IMR-90 (cell line): ENCODE measurements at regions not wholly inside any gene's neighbourhood (a gene's known extent, or its start where the extent isn't known, plus 50 kb on each side); places are given as distances from the start of the nearest gene placed in this dataset.

Experiments
- ATAC-seq: fragments of 200-7000 bp; cut with Tn5 transposase; 2 replicates; pipeline ENCODE4 v1.9.1; 2020; ENCODE audit warnings: low read depth, mild to moderate bottlenecking, moderate library complexity
- BruUV-seq: library from RNA; stranded (reverse); fragments of 400-500 nt; replicated peaks from 2 replicates; lab custom pipeline; 2021; lab: Mats Ljungman, UMichigan
- CTCF ChIA-PET: fragments of 300-600 bp; formaldehyde crosslinking; extraction: SDS; loops from one replicate; lab custom pipeline; 2021; ENCODE audit warnings: antibody characterized with exemption; lab: Yijun Ruan, JAX
- POLR2A ChIA-PET: fragments of 300-600 bp; sonication (Branson Sonifier 250); formaldehyde crosslinking; loops from one replicate; lab custom pipeline; 2022; ENCODE audit warnings: antibody characterized with exemption; ENCODE audit not compliant: unreplicated experiment; lab: Charles Lee
- DNase-seq: peaks from one replicate; pipeline ENCODE4 v3.0.0; 2013
- H2AFZ ChIP-seq: replicated peaks from 2 replicates; pipeline ENCODE3; 2013; ENCODE audit warnings: low read length, mild to moderate bottlenecking; ENCODE audit not compliant: poor library complexity
- H2AK5ac ChIP-seq: 2 replicates; pipeline ENCODE4 v1.6.1; 2013; ENCODE audit warnings: low read depth, low read length, inconsistent platforms
- H2AK9ac ChIP-seq: replicated peaks from 2 replicates; pipeline ENCODE3; 2013; ENCODE audit warnings: mild to moderate bottlenecking, low read depth, low read length, moderate library complexity; ENCODE audit not compliant: poor library complexity
- H2BK120ac ChIP-seq: 2 replicates; pipeline ENCODE4 v1.6.1; 2013; ENCODE audit warnings: low read depth, low read length, inconsistent platforms
- H2BK15ac ChIP-seq: 3 replicates; pipeline ENCODE4 v1.6.1; 2013; ENCODE audit warnings: low read depth, low read length, inconsistent platforms
- H2BK20ac ChIP-seq: 2 replicates; pipeline ENCODE4 v1.6.1; 2013; ENCODE audit warnings: low read depth, mild to moderate bottlenecking, inconsistent platforms, low read length, moderate library complexity
- H2BK5ac ChIP-seq: 2 replicates; pipeline ENCODE4 v1.6.1; 2013; ENCODE audit warnings: mild to moderate bottlenecking, low read depth, low read length, inconsistent platforms; ENCODE audit not compliant: poor library complexity, severe bottlenecking
- H3K14ac ChIP-seq: replicated peaks from 2 replicates; pipeline ENCODE4 v1.6.1; 2013; ENCODE audit warnings: low read depth, low read length, inconsistent platforms
- H3K18ac ChIP-seq: 2 replicates; pipeline ENCODE4 v1.6.1; 2013; ENCODE audit warnings: low read depth, low read length, control low read depth
- H3K23ac ChIP-seq: 2 replicates; pipeline ENCODE4 v1.6.1; 2013; ENCODE audit warnings: low read depth, low read length, inconsistent platforms
- H3K27ac ChIP-seq: 2 replicates; pipeline ENCODE4 v1.5.1; 2013; ENCODE audit warnings: mild to moderate bottlenecking, control low read depth, low read length; ENCODE audit not compliant: insufficient read depth
- H3K27me3 ChIP-seq: 2 replicates; pipeline ENCODE4 v1.6.1; 2013; ENCODE audit warnings: low read length; ENCODE audit not compliant: control insufficient read depth, insufficient read depth
- H3K36me3 ChIP-seq: 2 replicates; pipeline ENCODE4 v1.6.1; 2013; ENCODE audit warnings: low read length, mixed read lengths; ENCODE audit not compliant: control insufficient read depth, insufficient read depth
- H3K4ac ChIP-seq: 2 replicates; pipeline ENCODE4 v1.6.1; 2013; ENCODE audit warnings: low read depth, low read length, inconsistent platforms
- H3K4me1 ChIP-seq: 2 replicates; pipeline ENCODE4 v1.6.1; 2013; ENCODE audit warnings: low read length, mixed read lengths; ENCODE audit not compliant: control insufficient read depth, insufficient read depth
- H3K4me2 ChIP-seq: 2 replicates; pipeline ENCODE4 v1.6.1; 2013; ENCODE audit warnings: low read depth, mild to moderate bottlenecking, control low read depth, low read length, moderate library complexity
- H3K4me3 ChIP-seq: 2 replicates; pipeline ENCODE4 v1.5.1; 2013; ENCODE audit warnings: low read depth, mild to moderate bottlenecking, control low read depth, low read length, moderate library complexity; ENCODE audit not compliant: insufficient read depth
- H3K56ac ChIP-seq: 2 replicates; pipeline ENCODE4 v1.6.1; 2013; ENCODE audit warnings: low read length, inconsistent platforms; ENCODE audit not compliant: insufficient read depth; ENCODE audit errors: extremely low read depth
- H3K79me1 ChIP-seq, 2 experiments: 2 replicates each; pipeline ENCODE4 v1.6.1; 2013; ENCODE audit warnings: low read length in 2 of 2, inconsistent platforms in 1 of 2, low read depth in 1 of 2
- H3K9ac ChIP-seq: 2 replicates; pipeline ENCODE4 v1.6.1; 2013; ENCODE audit warnings: low read depth, low read length, control low read depth
- H3K9me1 ChIP-seq: 2 replicates; pipeline ENCODE4 v1.6.1; 2013; ENCODE audit warnings: low read length, inconsistent platforms; ENCODE audit not compliant: insufficient read depth
- H3K9me3 ChIP-seq: 2 replicates; pipeline ENCODE4 v1.6.1; 2013; ENCODE audit warnings: low read length; ENCODE audit not compliant: control insufficient read depth, insufficient read depth
- H4K20me1 ChIP-seq: 2 replicates; pipeline ENCODE4 v1.6.1; 2013; ENCODE audit warnings: low read length, inconsistent platforms; ENCODE audit not compliant: insufficient read depth
- H4K5ac ChIP-seq: 2 replicates; pipeline ENCODE4 v1.6.1; 2013; ENCODE audit warnings: mild to moderate bottlenecking, low read depth, low read length, control low read depth
- H4K8ac ChIP-seq, 2 experiments: 2 replicates each; pipeline ENCODE4 v1.6.1; 2013; ENCODE audit warnings: low read depth in 2 of 2, low read length in 2 of 2, control low read depth in 1 of 2, inconsistent platforms in 1 of 2
- H4K91ac ChIP-seq: 2 replicates; pipeline ENCODE4 v1.6.1; 2013; ENCODE audit warnings: low read depth, low read length, inconsistent platforms; ENCODE audit not compliant: insufficient read depth
- BHLHE40 ChIP-seq: fragments of 150-350 bp; IDR thresholded peaks from 2 replicates; pipeline ENCODE4 v1.6.1; 2016; ENCODE audit warnings: mild to moderate bottlenecking, low read depth, low read length
- CEBPB ChIP-seq: IDR thresholded peaks from 2 replicates; pipeline ENCODE4 v1.6.1; 2012; ENCODE audit warnings: low read depth, low read length, improper control_type of control experiment
- CHD1 ChIP-seq: IDR thresholded peaks from 2 replicates; pipeline ENCODE4 v1.6.1; 2012; ENCODE audit warnings: low read depth, low read length, improper control_type of control experiment
- CTCF ChIP-seq: conservative IDR thresholded peaks from 2 replicates; pipeline ENCODE4 v1.5.1; 2012; ENCODE audit warnings: mild to moderate bottlenecking, low read depth, low read length, improper control_type of control experiment
- FOS ChIP-seq: fragments of 150-350 bp; IDR thresholded peaks from 2 replicates; pipeline ENCODE4 v1.6.1; 2016; ENCODE audit warnings: low read depth, low read length
- MAFK ChIP-seq: IDR thresholded peaks from 2 replicates; pipeline ENCODE4 v1.6.1; 2012; ENCODE audit warnings: low read depth, low read length, improper control_type of control experiment
- MAZ ChIP-seq: IDR thresholded peaks from 2 replicates; pipeline ENCODE4 v1.6.1; 2012; ENCODE audit warnings: low read depth, mild to moderate bottlenecking, low read length, improper control_type of control experiment, moderate library complexity, borderline replicate concordance
- MXI1 ChIP-seq: IDR thresholded peaks from 2 replicates; pipeline ENCODE4 v1.6.1; 2012; ENCODE audit warnings: low read depth, mild to moderate bottlenecking, low read length, moderate library complexity, borderline replicate concordance
- POLR2A ChIP-seq: IDR thresholded peaks from 2 replicates; pipeline ENCODE4 v1.6.1; 2012; ENCODE audit warnings: mild to moderate bottlenecking, low read depth, low read length
- RCOR1 ChIP-seq: IDR thresholded peaks from 2 replicates; pipeline ENCODE4 v1.6.1; 2012; ENCODE audit warnings: mild to moderate bottlenecking, low read length, improper control_type of control experiment; ENCODE audit not compliant: insufficient replicate concordance
- USF2 ChIP-seq: fragments of 150-350 bp; IDR thresholded peaks from 2 replicates; pipeline ENCODE4 v1.6.1; 2017; ENCODE audit warnings: mild to moderate bottlenecking, antibody characterized with exemption, low read length, low read depth
- WGBS, 2 experiments: methylation state at CpG; one replicate each; pipeline versions ENCODE4 v1.1.5 to v1.1.7; 2013; ENCODE audit warnings: missing lambda C conversion rate in 2 of 2; ENCODE audit not compliant: insufficient read length in 1 of 2; ENCODE audit errors: extremely low coverage in 2 of 2; 5-methylcytosine and 5-hydroxymethylcytosine counted together
- dilution Hi-C: fragments of 300-500 bp; cut with HindIII; formaldehyde crosslinking; loops from one replicate; pipeline ENCODE4 v1.14.3; 2018; ENCODE audit warnings: low sequenced_read_pairs; ENCODE audit not compliant: unreplicated experiment
- in situ Hi-C: fragments of 300-500 bp; cut with MboI; formaldehyde crosslinking; loops from 3 replicates; pipeline ENCODE4 v1.14.3; 2019; ENCODE audit warnings: low sequenced_read_pairs, inconsistent platforms, mixed read lengths
- intact Hi-C: fragments of 100-400 bp; cut with micrococcal nuclease; formaldehyde crosslinking; loops from 2 replicates; pipeline ENCODE4 v1.10.0; 2022

- no peak overlapping the region for H3K27ac ChIP-seq
- intact Hi-C loops (no loop called here), dilution Hi-C loops (no loop called here), in situ Hi-C loops (no loop called here)
- CTCF ChIA-PET: interaction anchor here (0.6 kb wide), 1 partner anchor 322 kb away, joined by 3 read pairs; no protein-coding TSS in a partner anchor
- POLR2A ChIA-PET: interaction anchor here (0.6 kb wide), 1 partner anchor 11 kb away, joined by 3 read pairs; no protein-coding TSS in a partner anchor
- peaks cover 6% of the 10 kb centered on the region for H3K27me3 ChIP-seq
- no peak overlapping the region for H4K91ac ChIP-seq
- H3K36me3 ChIP-seq: no peaks in the 10 kb centered on the region
- no peak overlapping the region for H2BK5ac ChIP-seq
- no peak overlapping the region for H3K4me3 ChIP-seq
- H3K23ac ChIP-seq: no peak overlapping the region
- TF ChIP-seq MAFK (no peak), POLR2A (no peak), CHD1 (no peak), FOS (no peak), MXI1 (no peak), MAZ (no peak), CEBPB (no peak), CTCF (no peak), USF2 (no peak), BHLHE40 (no peak), RCOR1 (no peak)
- no peak overlapping the region for H3K9ac ChIP-seq
- no peaks in the 10 kb centered on the region for H3K9me1 ChIP-seq
- no peak overlapping the region for H2AK5ac ChIP-seq
- ATAC-seq (no peak), DNase-seq (no peak)
- no CpG with 5 or more reads among the region's 3 CpGs for WGBS, 2 experiments
- H2BK120ac ChIP-seq: no peak overlapping the region
- H4K8ac ChIP-seq: no peak overlapping the region
- H3K4me1 ChIP-seq: no peaks in the 10 kb centered on the region
- H2AK9ac ChIP-seq: no peak overlapping the region
- no peaks in the 10 kb centered on the region for H3K9me3 ChIP-seq
- H2BK15ac ChIP-seq: no peak overlapping the region
- no peak overlapping the region for H3K56ac ChIP-seq
- H2AFZ ChIP-seq: no peak overlapping the region
- H4K20me1 ChIP-seq: no peaks in the 10 kb centered on the region
- no peak overlapping the region for H3K18ac ChIP-seq
- no peak overlapping the region for H3K4me2 ChIP-seq
- H2BK20ac ChIP-seq: no peak overlapping the region
- no peak overlapping the region for H3K14ac ChIP-seq
- H3K4ac ChIP-seq: no peak overlapping the region
- H4K5ac ChIP-seq: no peak overlapping the region
- BruUV-seq: no TSS peak
- no peaks in the 10 kb centered on the region for H3K79me1 ChIP-seq
Observed at GRCh38 chr5:159639590-159639989, 276.7 kb upstream of the ADRA1B start.
